HT1080 (cell line): ENCODE measurements at regions not wholly inside any gene's neighbourhood (a gene's known extent, or its start where the extent isn't known, plus 50 kb on each side); places are given as distances from the start of the nearest gene placed in this dataset.
A peak's percentile ranks its signal among the peaks of the same experiment; 100 is the strongest.

Source experiments
- DNase-seq: peaks from one replicate; pipeline ENCODE4 v3.0.0-alpha.2; 2015; ENCODE audit warnings: low read depth

GRCh38 chr3:69442771-69443311 lies 57.0 kb upstream of the FRMD4B start:
- no peak for DNase-seq

- no peak for DNase-seq
These were observed 55.8 kb upstream of the FRMD4B start for GRCh38 chr3:69441732-69442131.

GRCh38 chr3:69441040-69441439 lies 55.2 kb upstream of the FRMD4B start:
- DNase-seq, result peak; percentile 45

GRCh38 chr3:69439643-69440270 lies 53.9 kb upstream of the FRMD4B start:
- no peak for DNase-seq

GRCh38 chr3:69438476-69438875 lies 52.6 kb upstream of the FRMD4B start:
- DNase-seq, result no peak

DNA sequence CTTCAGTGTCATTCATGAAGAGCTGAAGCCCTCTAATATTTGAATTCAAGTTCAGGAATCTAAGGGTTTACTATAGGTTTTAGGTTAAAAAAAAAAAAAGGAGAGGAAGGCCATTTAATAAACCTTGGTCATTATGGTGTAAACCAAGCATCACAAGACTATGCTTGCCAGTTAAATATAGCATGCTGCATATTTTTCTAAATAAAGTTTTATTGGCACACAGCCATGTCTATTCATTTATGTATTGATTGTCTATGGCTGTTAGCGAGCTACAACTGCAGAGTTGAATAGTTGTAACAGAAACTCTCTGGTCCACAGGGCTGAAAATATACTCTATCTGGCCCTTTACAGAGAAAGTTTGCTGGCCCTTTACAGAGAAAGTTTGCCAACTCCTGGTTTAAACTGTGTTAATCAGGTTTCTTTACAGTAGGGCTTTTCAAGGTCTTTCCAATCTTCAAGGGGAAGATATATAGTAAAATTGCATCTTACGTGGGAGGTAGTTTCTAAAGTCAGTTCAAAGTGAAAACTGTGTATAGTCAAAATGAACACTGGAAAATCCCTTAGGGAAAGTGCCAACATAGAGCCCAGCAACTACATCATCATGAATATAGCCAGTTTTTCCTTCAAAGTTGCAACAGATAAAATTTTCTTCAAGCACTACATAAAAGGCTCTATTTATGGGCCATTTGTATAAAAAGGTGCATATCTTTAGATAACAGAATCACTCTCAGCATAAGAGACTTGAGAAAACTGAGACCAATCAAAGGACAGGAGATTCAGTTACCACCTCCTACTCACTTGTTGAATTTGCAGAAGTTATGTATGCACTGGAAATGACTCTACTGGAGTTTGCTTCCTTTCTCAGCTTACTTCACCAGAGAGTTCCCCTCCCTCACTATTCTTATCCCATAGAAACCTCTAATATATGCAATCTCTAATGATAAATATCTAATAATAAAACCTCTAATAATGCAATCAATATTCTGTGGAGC lies 49.7 kb upstream of the FRMD4B start:
- no peak for DNase-seq
